Left lung (tissue), 4 donors: ENCODE measurements at regions not wholly inside any gene's neighbourhood (a gene's known extent, or its start where the extent isn't known, plus 50 kb on each side); places are given as distances from the start of the nearest gene placed in this dataset.
A peak's percentile ranks its signal among the peaks of the same experiment; 100 is the strongest.

Experiments used
- ATAC-seq: fragments of 200-7000 bp; cut with Tn5 transposase; one replicate; pipeline ENCODE4 v1.9.1; 2020; ENCODE audit warnings: moderate library complexity
- DNase-seq, 4 donors: peaks; one replicate each; pipeline ENCODE4 v3.0.0-alpha.2; 2013 to 2020
- H3K27ac ChIP-seq, 2 donors: fragments of 200-600 bp; sonication (generic) in 1 of 2; one replicate each; pipeline versions ENCODE4 v1.5.0 to v1.8.0; 2020 to 2021
- H3K27me3 ChIP-seq, 2 donors: fragments of 200-600 bp; sonication (generic) in 1 of 2; one replicate each; pipeline versions ENCODE4 v1.5.0 to v1.8.0; 2020 to 2021
- H3K36me3 ChIP-seq, 2 donors: fragments of 200-600 bp; sonication (generic) in 1 of 2; one replicate each; pipeline versions ENCODE4 v1.5.0 to v1.8.0; 2020 to 2021
- H3K4me1 ChIP-seq, 2 donors: fragments of 200-600 bp; one replicate each; pipeline ENCODE4 v1.8.0; 2021
- H3K4me3 ChIP-seq, 2 donors: fragments of 200-600 bp; sonication (generic) in 1 of 2; one replicate each; pipeline versions ENCODE4 v1.5.0 to v1.8.0; 2020 to 2021; ENCODE audit warnings: mild to moderate bottlenecking in 1 of 2
- H3K9me3 ChIP-seq, 2 donors: fragments of 200-600 bp; sonication (generic) in 1 of 2; one replicate each; pipeline versions ENCODE4 v1.5.0 to v1.8.0; 2020 to 2021
- CTCF ChIP-seq, 2 donors: fragments of 200-600 bp; sonication (generic) in 1 of 2; IDR thresholded peaks; one replicate each; pipeline versions ENCODE4 v1.5.0 to v1.8.0; 2021; ENCODE audit warnings: antibody characterized with exemption in 2 of 2
- intact Hi-C, 2 donors: fragments of 100-400 bp; cut with DNase I; formaldehyde crosslinking; loops; one replicate each; pipeline versions ENCODE4 v1.11.2 to v1.14.2; 2022
- donor health status: DM: no; HTN: yes; CAD: no.
- donor health status: DM: no; HTN: no; CAD: no.

DNA sequence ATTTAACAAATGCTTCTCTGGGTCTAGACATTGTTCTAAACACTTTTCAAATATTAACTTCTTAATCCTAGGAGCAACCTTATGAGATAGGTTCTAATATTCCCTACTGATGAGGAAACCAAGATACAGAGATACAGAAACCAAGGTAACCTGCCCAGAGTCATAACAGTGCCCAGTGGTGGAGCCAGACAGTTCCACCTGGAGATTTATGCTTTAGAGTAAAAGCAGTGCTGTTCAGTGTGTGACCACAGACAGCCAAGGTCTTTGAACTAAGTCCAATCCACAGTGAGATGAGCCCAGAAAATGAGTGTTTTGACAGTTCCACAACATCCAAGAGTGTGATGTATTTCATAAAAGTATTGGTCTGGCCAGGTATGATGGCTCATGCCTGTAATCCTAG is 105.2 kb upstream of the UMPS start:
- Histone ChIP-seq H3K4me3 (no peak overlapping the region), H3K36me3 (no peaks in the 10 kb centered on the region), H3K9me3 (no peaks in the 10 kb centered on the region), H3K27me3 (no peaks in the 10 kb centered on the region), H3K27ac (no peak overlapping the region), H3K4me1 (peaks cover 3 to 12% of the 10 kb centered on the region in 2 donors)
- DNase-seq: no peak
- no peak for ATAC-seq
- intact Hi-C loops: no loop called here
- no peak for TF ChIP-seq CTCF (IDR thresholded peaks at IDR 0.05)

DNA sequence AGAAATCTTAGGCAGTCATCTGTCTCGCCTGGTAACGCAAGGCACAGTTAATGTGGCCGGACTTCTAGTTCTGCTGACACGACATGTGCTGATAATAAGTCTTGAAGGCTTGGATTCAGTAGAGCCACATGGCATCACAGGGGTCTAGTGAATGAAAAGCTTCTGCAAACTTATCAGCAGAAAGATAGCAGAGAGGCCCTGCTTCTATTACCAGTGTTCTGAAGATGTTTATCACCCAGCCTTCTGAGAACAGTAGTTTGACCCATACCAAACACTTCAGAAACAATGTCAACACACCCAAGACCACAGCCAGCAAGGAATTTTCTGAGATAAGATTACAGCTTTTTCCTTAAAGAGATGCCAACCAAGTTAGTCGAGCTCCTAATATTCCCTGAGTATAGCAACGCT is 102.7 kb upstream of the UMPS start:
- Histone ChIP-seq H3K4me1 (no peaks in the 10 kb centered on the region), H3K4me3 (no peak overlapping the region), H3K27me3 (no peaks in the 10 kb centered on the region), H3K36me3 (no peaks in the 10 kb centered on the region), H3K9me3 (no peaks in the 10 kb centered on the region), H3K27ac (no peak overlapping the region)
- ATAC-seq (peak; percentile 90), DNase-seq (peak in 1 of 4 donors; percentile 10)
- TF ChIP-seq CTCF (IDR thresholded peaks at IDR 0.05): no peak
- intact Hi-C loops: no loop called here

DNA sequence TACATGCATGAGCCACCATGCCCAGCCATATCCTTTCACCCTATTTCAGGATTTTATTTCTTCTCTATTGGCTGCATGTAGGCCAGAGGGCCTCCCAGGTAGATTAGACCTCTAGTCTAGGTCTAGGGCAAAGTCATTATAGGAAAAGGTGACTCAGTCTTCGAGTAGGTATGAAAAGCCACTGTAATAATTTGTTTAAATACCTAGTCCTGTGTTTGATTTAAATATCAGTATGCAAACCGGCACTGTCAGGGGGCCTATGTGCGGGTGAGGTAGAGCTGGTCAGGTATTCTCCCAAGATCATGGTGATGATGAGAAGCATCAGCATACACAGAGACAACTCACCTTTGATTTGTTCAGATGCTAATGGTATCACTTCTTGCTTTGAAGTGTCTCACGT is 101.4 kb upstream of the UMPS start:
- intact Hi-C loops: no loop called here
- no peak for TF ChIP-seq CTCF (IDR thresholded peaks at IDR 0.05)
- no peak for ATAC-seq
- DNase-seq: no peak
- Histone ChIP-seq H3K4me3 (no peak overlapping the region), H3K27me3 (no peaks in the 10 kb centered on the region), H3K4me1 (no peaks in the 10 kb centered on the region), H3K9me3 (no peaks in the 10 kb centered on the region), H3K27ac (no peak overlapping the region), H3K36me3 (no peaks in the 10 kb centered on the region)

DNA sequence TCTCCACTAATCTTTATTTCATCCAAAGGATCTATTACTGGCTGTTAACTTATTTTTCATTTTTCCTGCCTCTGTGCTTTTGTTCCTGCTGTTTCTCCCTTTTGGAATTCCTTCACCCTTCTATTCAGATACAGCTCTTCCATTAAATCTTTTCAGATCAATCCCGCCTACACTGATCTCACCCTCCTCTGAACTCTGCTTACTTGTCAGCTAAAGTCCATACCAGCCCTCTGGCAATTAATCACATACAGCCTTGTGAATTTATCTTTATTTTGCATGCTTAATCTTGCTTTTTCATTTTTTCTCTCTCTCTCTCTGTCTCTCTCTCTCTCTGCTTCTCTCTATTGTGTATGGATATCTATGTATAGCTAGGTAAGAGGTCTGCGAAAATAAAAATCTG is 100.8 kb upstream of the UMPS start:
- no peak for TF ChIP-seq CTCF (IDR thresholded peaks at IDR 0.05)
- no peak for DNase-seq
- H3K4me3 ChIP-seq: no peak overlapping the region
- H3K4me1 ChIP-seq: no peaks in the 10 kb centered on the region
- no peak for ATAC-seq
- intact Hi-C loops: no loop called here
- no peaks in the 10 kb centered on the region for H3K27me3 ChIP-seq
- no peak overlapping the region for H3K27ac ChIP-seq
- H3K9me3 ChIP-seq: no peaks in the 10 kb centered on the region
- H3K36me3 ChIP-seq: no peaks in the 10 kb centered on the region

DNA sequence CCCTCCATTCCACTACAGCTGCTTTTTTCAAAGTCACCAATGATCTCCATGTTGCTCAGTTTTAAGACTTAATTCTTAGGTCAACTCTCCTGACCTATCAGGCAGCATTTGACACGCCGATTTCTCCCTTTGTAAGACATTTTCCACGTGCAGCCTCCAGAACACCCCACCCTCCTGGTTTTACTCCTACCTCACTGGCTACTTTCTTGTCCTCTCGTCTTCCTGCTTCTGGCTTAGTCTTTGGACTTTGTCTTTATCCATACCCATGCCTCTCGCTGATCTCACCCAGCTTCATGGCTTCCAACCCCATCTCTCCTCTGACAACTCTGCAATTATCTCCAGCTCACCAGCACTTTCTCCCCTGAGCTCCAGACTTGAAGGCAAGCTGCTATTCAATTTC is 99.3 kb upstream of the UMPS start:
- H3K4me3 ChIP-seq: no peak overlapping the region
- no peak overlapping the region for H3K27ac ChIP-seq
- intact Hi-C loops: no loop called here
- no peak for ATAC-seq
- H3K36me3 ChIP-seq: no peaks in the 10 kb centered on the region
- H3K27me3 ChIP-seq: no peaks in the 10 kb centered on the region
- no peak for TF ChIP-seq CTCF (IDR thresholded peaks at IDR 0.05)
- DNase-seq: no peak
- no peaks in the 10 kb centered on the region for H3K9me3 ChIP-seq
- H3K4me1 ChIP-seq: no peaks in the 10 kb centered on the region
